ENCODE measurements at regions not wholly inside any gene's neighbourhood (a gene's known extent, or its start where the extent isn't known, plus 50 kb on each side); places are given as distances from the start of the nearest gene placed in this dataset.

- intact Hi-C loops (cut with DNase I), result no loop called here
- ATAC-seq (no peak), DNase-seq (no peak)
- Histone ChIP-seq H3K27ac (no peak overlapping the region), H3K4me3 (no peak overlapping the region), H3K27me3 (ENCODE audit: low read depth) (no peaks in the 10 kb centered on the region), H3K36me3 (no peaks in the 10 kb centered on the region), H3K9me3 (no peaks in the 10 kb centered on the region), H3K4me1 (no peaks in the 10 kb centered on the region)
- TF ChIP-seq CTCF (IDR thresholded peaks at IDR 0.05), result no peak
Measured at GRCh38 chr11:112836256-112836602, 125.0 kb upstream of the NCAM1 start.

- no peaks in the 10 kb centered on the region for H3K36me3 ChIP-seq
- TF ChIP-seq CTCF (IDR thresholded peaks at IDR 0.05), result no peak
- H3K9me3 ChIP-seq, result no peaks in the 10 kb centered on the region
- H3K4me3 ChIP-seq, result no peak overlapping the region
- H3K4me1 ChIP-seq, result no peaks in the 10 kb centered on the region
- intact Hi-C loops (cut with DNase I), result no loop called here
- H3K27me3 ChIP-seq (ENCODE audit: low read depth), result no peaks in the 10 kb centered on the region
- ATAC-seq, result no peak
- no peak overlapping the region for H3K27ac ChIP-seq
- DNase-seq, result no peak
Measured at GRCh38 chr11:112837162-112837826, 123.9 kb upstream of the NCAM1 start.

- Histone ChIP-seq H3K4me3 (no peak overlapping the region), H3K4me1 (no peaks in the 10 kb centered on the region), H3K36me3 (no peaks in the 10 kb centered on the region), H3K27ac (no peak overlapping the region), H3K27me3 (ENCODE audit: low read depth) (no peaks in the 10 kb centered on the region), H3K9me3 (no peaks in the 10 kb centered on the region)
- DNase-seq (no peak), ATAC-seq (no peak)
- intact Hi-C loops (cut with DNase I), result no loop called here
- no peak for TF ChIP-seq CTCF (IDR thresholded peaks at IDR 0.05)
Measured at GRCh38 chr11:112839051-112839450, 122.2 kb upstream of the NCAM1 start.

- no peaks in the 10 kb centered on the region for H3K9me3 ChIP-seq
- no peak for ATAC-seq
Measured at GRCh38 chr11:112841729-112842128, 119.5 kb upstream of the NCAM1 start.

GRCh38 chr11:112842151-112842550 is 119.1 kb upstream of the NCAM1 start:
- H3K27me3 ChIP-seq (ENCODE audit: low read depth), result no peaks in the 10 kb centered on the region
- no peaks in the 10 kb centered on the region for H3K36me3 ChIP-seq
- no peak overlapping the region for H3K4me3 ChIP-seq
- no peak overlapping the region for H3K27ac ChIP-seq
- no peaks in the 10 kb centered on the region for H3K4me1 ChIP-seq
- no peak for DNase-seq
- no peaks in the 10 kb centered on the region for H3K9me3 ChIP-seq
- TF ChIP-seq CTCF (IDR thresholded peaks at IDR 0.05), result no peak
- intact Hi-C loops (cut with DNase I), result no loop called here
- ATAC-seq, result no peak

More at GRCh38 chr11:112841729-112842128, 119.5 kb upstream of the NCAM1 start:
- no peaks in the 10 kb centered on the region for H3K4me1 ChIP-seq
- H3K27ac ChIP-seq, result no peak overlapping the region
- no peak for DNase-seq
- no peak overlapping the region for H3K4me3 ChIP-seq
- H3K36me3 ChIP-seq, result no peaks in the 10 kb centered on the region
- no peaks in the 10 kb centered on the region for H3K27me3 ChIP-seq (ENCODE audit: low read depth)
- TF ChIP-seq CTCF (IDR thresholded peaks at IDR 0.05), result no peak
- intact Hi-C loops (cut with DNase I), result no loop called here

Measured in lower lobe of right lung (tissue), 2 donors.